HG03108 (cell line): ENCODE measurements at regions not wholly inside any gene's neighbourhood (a gene's known extent, or its start where the extent isn't known, plus 50 kb on each side); places are given as distances from the start of the nearest gene placed in this dataset.
"Not testable (repeated sequence)": the region's sequence is repeated elsewhere in the genome, so short reads cannot be mapped to it uniquely, and the experiment has no call there.

Source experiments
- ATAC-seq: cut with Tn5 transposase; IDR thresholded peaks from one replicate; pipeline ENCODE4 v1.9.1; 2021; ENCODE audit warnings: moderate library complexity; ENCODE audit not compliant: unreplicated experiment

DNA sequence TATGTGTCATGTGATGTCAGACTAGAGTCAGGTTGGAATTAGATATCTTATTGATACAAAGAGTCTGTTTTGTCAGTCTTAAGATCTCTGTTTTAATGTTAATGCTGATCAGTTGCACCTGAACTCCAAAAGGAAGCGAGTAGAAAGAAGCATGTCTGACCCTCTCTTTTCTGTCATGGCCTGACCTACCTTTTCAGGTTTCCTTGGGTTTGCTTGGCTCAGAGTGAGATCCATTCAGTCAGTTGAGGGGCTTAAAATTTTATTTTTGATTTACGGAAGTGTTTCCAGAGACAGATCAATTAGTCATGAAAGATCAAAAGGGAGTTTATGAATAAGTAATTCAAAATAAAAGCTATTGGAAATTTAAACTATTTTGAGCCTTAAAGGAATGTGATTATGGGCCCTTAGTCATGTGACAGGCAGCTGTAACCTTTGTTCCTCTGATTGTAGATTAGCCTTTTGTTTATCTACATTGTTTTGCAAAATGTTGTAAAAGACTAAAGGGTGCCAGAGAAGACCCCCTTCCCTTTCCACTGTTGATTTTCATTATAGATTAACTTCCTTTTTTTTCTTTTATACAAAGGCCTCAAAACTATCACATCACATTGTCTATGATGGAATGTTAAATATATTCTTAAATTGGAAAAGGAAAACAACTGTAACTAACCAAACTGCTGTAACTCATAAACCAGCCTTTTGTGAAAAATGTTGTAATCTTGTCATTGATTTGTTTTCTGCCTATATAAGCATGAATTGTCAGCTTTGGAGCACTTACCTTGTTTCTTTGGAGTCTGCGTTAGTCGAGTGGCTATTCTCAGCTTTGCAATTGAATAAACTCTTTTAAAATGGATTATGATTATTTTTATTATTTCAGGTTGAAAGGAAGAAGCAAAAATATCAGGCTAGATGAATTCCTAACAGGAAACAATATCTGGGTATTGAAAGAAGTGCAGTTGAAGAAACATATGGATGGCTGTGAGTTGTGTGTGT, 195.5 kb upstream of the MBL2 start:
- no peak for ATAC-seq

DNA sequence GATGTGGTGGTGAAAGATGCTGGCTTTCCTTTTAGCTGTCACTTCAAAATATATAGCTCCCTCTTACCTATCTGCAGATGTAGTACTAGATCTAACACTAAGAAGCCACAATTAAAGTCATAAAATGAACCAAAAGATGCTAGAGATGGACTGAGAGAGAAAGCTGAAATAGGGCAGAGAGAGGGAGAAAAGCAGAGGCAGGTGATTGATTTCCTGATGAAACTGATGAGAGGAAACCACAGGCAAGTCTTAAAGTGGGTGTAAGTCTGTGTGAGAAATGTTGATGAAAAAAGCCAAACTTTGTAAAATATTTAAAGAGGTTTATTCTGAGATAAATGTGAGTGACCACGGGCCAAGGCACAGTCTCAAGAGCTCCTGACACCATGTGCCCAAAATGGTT, 194.3 kb upstream of the MBL2 start:
- no peak for ATAC-seq

DNA sequence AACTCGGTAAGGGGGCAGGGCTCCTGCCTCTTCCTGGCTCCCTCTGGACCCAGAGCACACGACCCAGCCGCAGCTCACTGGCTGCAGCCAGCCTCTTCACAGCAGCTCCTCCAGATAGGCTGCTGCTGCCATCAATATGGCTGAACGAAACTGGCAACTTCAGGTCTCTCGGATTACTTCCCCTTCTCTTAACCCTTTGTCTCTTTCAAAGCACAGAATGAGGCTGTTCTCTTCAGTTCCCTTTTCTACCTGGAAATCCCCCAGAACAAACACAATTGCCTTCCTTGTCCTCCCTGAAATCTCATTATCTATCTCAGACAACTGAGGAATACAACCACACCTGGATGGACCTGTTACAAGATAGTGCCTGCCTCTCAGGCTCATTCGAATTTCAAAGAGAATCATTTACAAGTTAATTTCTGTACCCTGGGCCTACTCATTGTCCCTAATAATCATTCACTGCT, 193.4 kb upstream of the MBL2 start:
- peak; percentile 99 for ATAC-seq

DNA sequence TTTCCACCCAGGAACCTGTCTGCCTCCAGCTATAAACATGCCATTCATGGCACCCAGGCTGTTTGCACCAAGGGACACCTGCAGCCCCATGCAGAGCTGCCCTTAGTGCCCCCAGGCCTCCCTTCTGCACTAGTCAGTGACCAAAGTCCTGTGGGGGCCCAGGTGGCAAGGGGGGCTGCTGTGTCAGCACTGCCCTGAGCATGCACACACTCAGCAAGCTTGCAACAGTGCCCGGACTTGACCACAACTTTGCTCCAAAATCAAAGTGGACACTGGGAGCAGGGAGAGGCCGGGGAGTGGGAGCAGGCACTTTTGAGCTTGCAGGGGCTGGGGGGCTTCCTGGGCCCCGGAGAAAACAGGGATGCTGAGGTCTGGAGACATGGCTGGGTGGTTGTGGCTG, 192.9 kb upstream of the MBL2 start:
- no peak for ATAC-seq

DNA sequence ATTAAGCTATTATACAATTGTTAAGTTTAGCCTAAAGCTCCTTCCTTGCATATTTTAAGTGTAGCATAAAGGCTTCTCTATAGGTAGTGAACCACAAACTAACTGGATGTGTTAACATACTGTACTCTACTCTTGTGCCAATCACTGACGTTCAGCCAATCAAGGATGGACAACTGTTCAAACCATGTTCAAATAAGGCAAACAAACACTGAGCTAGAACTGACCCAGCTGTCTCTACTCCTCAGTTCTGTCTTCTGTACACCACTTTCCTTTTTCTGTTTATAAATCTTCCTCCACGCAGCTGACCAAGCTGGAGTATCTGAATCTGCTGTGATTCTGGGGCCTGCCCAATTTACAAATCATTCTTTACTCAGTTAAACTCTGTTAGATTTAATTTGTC, 188.7 kb upstream of the MBL2 start:
- ATAC-seq: no peak

DNA sequence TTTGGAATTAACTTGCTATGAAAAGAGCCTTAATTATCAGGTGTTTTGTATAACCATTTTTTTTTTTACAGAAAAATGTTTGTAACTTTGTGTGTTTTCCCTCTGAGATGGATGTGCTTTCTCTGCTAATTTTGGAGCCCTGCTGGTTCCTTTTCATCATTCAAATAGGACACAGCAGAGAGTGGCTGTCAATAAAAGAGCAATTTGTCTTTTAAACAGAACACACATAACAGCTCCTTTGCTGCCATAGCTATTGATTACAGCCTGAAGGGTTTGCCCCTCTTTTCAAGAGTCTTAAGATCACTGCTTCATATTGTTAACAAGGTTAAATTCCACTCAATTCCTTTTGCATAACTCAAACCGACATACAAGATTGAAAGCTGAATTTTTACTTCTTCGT, 187.2 kb upstream of the MBL2 start:
- ATAC-seq: no peak

DNA sequence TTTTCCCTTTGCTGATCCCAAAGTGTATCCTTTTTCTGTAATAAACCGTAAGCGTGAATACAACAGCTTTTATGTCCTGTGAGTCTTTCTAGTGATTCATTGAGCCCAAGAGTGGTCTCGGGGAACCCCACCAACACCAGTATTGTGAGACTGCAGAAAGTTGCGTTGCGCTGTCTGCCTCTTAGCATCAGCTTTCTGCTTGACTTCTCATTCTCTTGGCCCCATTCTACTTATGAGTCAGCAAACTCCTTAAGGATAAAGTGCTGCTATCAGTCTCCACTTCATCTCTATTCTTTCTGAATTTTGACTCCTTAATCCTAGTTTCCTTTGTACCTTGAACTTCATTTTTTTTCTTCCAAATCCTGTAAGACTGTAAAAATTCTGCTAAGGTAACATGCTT, 184.3 kb upstream of the MBL2 start:
- no peak for ATAC-seq

DNA sequence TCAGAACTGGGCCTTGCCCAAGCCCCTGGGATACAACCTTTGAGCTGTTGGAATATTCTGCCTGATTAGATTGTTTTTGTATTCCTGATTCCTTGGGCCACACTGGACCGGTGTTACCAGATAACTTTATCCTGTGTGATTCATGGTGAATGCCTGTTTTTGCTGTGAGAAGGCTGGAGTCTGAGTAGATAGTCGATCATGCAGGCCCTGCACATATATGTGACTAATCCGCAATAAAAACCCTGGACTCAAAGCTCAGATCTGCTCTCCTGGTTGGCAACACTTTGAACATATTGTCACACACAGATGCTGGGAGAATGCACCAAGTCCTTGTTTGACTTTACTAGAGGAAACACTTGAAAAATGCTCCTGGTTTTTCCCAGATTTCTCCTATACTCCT, 183.9 kb upstream of the MBL2 start:
- no peak for ATAC-seq

DNA sequence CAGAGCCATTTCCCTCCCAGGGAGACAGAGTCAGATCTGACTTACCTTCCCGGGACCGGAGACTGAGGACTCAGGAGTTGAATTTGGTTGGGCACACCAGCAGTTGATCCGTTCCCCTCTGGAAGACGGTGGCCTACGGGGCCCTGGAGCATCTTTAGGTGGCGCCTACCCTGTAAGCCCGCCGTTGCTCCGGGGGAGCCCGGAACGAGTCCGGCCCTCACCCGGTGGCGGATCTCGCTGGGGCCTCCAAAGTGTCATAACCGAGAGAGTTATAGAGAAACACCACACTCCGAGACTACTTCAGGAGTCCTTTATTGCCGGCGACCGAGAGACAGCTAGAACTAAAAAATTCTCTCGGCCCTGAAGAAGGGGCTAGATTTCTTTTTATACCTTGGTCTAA, 182.8 kb upstream of the MBL2 start:
- no peak for ATAC-seq

DNA sequence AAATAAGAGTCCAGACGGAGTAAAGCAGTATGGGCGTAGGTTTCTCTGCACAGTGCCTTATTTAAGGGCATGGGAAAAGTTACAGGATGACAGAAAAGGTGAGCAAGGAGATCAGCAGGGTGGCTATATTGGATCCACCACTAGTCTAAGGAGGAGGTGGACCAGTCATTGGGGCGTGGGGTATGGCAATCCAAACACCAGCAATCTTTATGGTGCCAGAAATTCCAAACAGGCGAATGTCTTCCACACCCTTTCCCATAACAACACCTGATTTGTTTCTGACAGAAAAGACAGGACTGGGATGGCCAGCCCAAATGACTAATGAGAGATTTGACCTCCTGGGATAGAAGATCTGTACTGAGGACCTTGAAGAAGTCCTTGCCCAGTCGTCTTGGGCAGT, 181.8 kb upstream of the MBL2 start:
- no peak for ATAC-seq

DNA sequence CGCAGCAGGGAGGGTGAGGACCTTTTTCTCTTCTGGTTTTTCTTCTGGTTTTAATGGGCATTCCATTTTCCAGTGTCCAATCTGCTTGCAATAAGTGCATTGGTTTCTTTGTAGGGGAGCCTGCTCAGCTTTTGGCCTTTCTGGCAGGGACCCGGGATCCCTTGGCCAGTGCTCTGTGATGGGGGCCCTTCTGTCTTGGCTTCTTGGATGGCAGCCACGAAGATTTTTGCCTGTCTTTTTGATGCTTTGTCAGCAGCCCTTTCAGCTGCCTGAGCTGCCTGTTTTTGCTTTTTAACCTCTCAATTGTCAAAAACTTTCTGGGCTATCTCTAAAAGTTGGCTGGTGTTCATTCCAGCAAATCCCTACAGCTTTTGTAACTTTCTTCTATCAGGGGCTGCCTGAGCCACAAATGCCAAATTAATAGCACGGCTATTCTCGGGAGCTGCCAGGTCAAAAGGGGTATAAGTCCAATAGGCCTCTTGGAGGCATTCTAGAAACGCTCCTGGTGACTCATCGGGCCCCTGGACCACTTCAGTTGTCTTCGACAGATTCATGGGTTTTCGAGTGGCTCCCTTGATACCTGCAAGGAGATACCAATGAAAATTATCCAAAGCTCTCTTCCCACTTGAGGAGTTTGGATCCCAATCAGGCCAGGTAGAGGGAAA, 179.9 kb upstream of the MBL2 start:
- no peak for ATAC-seq

DNA sequence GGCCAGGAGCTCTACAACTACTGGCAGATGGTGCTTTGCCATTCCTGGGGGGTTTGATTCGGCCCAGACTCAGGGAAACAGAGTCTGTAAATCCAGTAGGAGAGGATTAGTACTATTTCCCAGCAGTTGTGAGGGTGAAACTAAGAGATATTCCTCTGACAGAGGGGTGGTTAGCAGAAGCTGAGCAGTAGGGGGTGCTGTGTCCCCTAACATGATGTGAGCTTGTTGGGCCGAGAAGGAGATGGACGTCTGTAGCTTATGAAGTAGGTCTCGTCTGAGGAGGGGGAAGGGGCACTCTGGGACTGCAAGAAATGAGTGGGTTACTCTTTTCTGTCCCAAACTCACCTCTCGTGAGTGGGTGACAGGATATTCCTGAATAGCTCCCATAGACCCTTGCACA, 179.2 kb upstream of the MBL2 start:
- ATAC-seq: peak; percentile 93

DNA sequence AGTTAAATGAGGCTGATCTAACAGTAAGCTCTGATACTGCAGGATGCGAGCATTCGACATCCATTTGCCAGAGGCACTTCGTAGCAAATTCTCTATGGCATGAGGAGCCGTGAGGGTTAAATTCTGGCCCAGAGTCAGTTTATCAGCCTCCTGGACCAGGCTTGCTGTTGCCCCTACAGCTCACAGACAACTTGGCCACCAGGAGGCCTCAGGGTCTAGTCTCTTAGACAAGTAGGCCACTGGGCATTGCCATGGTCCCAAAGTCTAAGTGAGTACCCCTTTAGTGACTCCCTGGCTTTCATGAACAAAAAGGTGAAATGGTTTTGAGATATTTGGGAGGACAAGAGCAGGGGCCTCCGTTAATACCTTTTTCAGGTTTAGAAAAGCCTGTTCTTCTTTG, 178.0 kb upstream of the MBL2 start:
- ATAC-seq: no peak

DNA sequence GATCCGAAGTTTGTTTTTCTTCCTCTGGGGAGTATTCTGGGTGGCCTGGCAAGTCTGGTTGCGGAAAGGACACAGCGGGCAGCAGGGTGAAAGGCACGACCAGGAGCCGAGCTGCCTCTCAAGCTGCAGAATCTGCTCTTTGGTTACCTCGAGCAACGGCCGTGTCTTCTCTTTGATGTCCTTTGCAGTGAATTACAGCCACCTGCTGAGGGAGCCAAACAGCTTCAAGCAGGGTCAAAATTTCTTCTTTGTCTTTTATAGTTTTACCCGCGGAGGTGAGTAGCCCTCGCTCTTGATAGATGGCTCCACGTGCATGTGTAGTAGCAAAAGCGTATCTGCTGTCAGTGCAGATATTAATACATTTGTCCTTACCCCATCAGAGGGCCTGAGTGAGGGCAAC, 177.3 kb upstream of the MBL2 start:
- ATAC-seq: no peak

DNA sequence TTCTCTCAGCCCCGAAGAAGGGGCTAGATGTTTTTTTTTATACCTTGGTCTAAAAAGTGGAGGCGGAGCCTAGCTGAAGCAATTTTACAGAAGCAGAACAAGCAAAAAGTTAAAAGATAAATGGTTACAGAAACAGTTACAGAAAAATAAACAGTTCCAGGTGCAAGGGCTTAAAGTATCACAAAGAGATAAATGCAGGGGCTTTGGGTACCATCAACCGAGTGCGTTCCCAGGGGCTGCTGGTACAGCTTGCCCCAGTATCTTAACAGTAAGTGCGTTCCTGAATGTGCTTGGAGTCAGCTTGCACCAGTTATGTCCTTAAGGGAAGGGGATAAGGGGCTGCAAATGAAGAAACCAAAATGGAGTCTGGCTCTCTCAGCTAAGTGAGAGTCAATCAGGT, 173.9 kb upstream of the MBL2 start:
- ATAC-seq: no peak

DNA sequence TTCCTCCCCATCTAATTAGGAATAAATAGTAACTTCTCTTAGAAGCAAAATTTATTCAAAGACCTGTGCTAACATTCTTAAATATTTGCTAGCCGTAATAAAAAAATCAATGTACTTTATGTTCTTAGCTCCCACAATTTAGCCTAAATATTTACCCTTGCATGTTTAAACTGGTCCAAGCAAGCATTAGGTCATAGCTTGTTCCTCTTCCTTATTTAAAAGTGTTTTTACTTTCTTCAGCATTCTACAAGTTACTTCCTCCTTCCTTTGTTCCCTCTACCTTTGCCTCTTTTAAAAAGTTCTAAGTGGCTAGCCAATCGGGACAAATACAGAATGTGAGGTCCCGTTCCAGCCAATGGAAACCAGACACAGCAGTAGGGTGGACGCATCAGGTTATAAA, 172.9 kb upstream of the MBL2 start:
- not testable (repeated sequence) for ATAC-seq

DNA sequence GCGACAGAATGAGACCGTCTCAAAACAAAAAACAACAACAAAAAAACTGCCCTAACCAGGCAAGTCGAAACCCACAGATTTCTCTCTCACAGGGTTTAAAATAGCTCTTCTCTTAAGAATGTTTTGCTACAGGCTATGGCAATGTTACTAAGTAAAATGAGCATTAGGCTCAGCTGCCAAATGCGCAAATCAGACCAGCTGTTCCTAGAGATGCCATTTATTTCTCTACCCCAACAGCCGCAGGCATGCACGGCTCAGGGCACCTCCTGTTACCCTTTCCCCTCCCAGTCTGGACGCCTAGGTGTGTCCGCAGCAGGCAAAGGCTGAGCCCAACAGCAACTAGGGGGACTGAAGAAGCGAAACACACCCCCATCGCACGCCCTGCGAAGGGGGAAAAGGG, 168.3 kb upstream of the MBL2 start:
- ATAC-seq: no peak

DNA sequence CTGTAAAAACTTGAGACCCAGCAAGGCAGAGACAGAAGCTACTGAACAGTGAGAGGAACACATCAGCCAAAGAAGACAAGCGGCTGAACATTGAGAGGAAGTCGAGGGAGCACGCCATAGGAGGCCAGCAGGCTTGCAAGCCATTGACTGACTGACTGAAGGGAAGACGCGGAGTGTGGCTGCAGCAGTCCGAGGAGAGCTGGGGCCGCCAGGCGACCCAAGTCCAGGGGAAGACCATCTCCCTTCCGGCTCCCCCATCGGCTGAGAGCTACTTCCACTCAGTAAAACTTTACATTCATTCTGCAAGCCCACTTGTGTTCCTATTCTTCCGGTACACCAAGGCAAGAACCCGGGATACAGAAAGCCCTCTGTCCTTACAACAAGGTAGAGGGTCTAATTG, 167.3 kb upstream of the MBL2 start:
- no peak for ATAC-seq

DNA sequence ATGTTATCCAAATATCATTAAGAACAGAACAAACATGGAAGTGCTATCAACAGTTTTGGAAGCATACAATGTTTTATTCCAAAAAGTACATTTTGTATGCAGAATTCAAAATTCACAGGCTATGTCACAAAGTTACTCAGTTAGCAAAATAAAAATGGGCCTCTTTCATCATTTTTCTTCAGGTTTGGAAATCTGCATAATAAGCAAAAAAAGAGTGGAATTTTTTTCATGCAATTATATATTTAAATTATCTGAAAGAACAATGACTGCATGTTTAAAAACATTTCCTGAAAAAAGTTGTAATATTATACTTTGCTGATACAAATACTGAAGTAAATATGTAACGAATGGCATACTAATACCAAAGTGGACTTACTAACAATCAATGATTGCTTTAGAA, 161.2 kb upstream of the MBL2 start:
- ATAC-seq: no peak

DNA sequence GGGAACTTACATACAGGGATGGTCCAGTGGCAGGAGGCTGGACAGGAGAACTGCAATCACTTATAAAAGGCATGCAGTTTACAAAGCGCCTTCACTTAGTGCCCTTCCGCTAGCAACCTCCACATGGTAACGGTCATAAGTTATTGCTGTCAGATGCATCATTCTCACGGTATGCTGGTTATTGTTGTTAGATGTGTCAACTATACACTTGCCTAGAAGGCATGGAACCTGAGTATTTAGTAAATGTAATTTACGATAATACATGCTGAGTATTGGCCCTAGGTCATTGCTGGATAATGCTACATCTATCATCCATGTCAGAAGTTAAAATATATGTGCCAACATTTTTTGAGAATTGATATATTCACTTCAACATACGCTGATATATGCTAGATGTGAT, 155.1 kb upstream of the MBL2 start:
- no peak for ATAC-seq

DNA sequence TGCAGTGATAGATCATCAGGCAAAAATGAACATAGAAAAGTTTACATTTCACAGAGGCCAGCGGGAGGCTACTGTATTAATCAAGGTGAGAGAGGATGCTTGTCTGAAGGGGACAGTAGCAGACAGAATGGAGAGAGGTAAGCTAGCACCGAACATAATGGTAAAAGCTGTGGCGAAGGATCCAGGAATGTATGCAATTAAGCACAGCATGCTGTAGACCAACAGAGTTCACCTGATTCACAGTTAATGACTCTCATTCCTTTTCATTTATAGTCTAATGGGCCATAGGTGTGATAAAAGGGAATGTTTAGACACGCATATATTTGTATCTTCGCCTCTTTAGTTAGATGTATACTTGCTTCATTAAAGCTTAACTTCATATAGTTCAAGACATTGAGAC, 150.9 kb upstream of the MBL2 start:
- ATAC-seq: no peak

DNA sequence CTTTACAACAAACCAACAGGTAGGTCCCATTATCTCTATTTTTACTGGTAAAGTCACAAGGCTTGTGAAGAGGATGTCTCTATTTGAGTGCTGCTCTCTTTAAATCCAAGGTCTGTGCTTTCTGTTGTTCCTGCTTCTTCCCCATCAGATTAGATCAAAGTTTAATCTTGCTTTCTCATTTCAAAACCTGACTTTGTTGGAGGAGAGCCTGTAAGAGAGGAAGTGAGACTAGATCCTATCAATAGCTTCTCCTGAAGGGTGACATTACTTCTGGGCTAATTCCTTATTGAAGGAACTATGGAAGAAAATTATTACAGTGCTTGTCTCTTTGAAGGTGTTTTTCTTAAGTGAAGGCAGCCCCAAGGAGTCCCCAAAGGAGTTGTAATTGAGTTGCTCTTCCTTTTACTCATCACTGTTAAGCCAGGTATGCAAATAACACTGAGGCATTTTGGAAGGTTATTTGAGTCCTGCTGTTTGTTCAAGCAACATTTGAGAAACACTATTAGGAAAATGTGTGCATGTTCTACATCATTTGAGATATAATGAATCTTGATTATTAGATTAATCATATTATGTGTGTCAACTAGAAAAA, 146.2 kb upstream of the MBL2 start:
- ATAC-seq: no peak
